HG02642 (cell line): ENCODE measurements at regions not wholly inside any gene's neighbourhood (a gene's known extent, or its start where the extent isn't known, plus 50 kb on each side); places are given as distances from the start of the nearest gene placed in this dataset.
"Not testable (repeated sequence)": the region's sequence is repeated elsewhere in the genome, so short reads cannot be mapped to it uniquely, and the experiment has no call there.

Experiments
- ATAC-seq: cut with Tn5 transposase; IDR thresholded peaks from one replicate; pipeline ENCODE4 v1.9.1; 2021; ENCODE audit warnings: mild to moderate bottlenecking; ENCODE audit not compliant: unreplicated experiment, poor library complexity

- no peak for ATAC-seq
These were observed 204.5 kb downstream of the SIPA1L2 start for GRCh38 chr1:232425421-232425820.

- ATAC-seq: no peak
These were observed 206.3 kb downstream of the SIPA1L2 start for GRCh38 chr1:232423591-232423990.

- ATAC-seq: no peak
These were observed 207.0 kb downstream of the SIPA1L2 start for GRCh38 chr1:232422898-232423297.

- ATAC-seq: no peak
These were observed 207.8 kb downstream of the SIPA1L2 start for GRCh38 chr1:232422098-232422497.

- no peak for ATAC-seq
These were observed 208.7 kb downstream of the SIPA1L2 start for GRCh38 chr1:232421143-232421796.

- ATAC-seq: no peak
These were observed 212.2 kb downstream of the SIPA1L2 start for GRCh38 chr1:232417636-232418248.

GRCh38 chr1:232416026-232416568, 213.8 kb downstream of the SIPA1L2 start:
- ATAC-seq: no peak

- not testable (repeated sequence) for ATAC-seq
These were observed 214.5 kb downstream of the SIPA1L2 start for GRCh38 chr1:232415481-232415880.

GRCh38 chr1:232414100-232414499, 215.8 kb downstream of the SIPA1L2 start:
- ATAC-seq: no peak

- no peak for ATAC-seq
These were observed 216.3 kb downstream of the SIPA1L2 start for GRCh38 chr1:232413674-232414073.

- no peak for ATAC-seq
These were observed 220.3 kb downstream of the SIPA1L2 start for GRCh38 chr1:232409584-232409983.

GRCh38 chr1:232407120-232407519, 222.8 kb downstream of the SIPA1L2 start:
- no peak for ATAC-seq

GRCh38 chr1:232405781-232406180, 224.2 kb downstream of the SIPA1L2 start:
- ATAC-seq: no peak

GRCh38 chr1:232404981-232405731, 224.8 kb downstream of the SIPA1L2 start:
- ATAC-seq: no peak

GRCh38 chr1:232404227-232404626, 225.7 kb downstream of the SIPA1L2 start:
- ATAC-seq: no peak

- no peak for ATAC-seq
These were observed 226.8 kb downstream of the SIPA1L2 start for GRCh38 chr1:232403017-232403714.

GRCh38 chr1:232398823-232399222, 231.1 kb downstream of the SIPA1L2 start:
- ATAC-seq: no peak

- ATAC-seq: no peak
These were observed 236.3 kb downstream of the SIPA1L2 start for GRCh38 chr1:232393444-232394146.

- ATAC-seq: no peak
These were observed 236.9 kb downstream of the SIPA1L2 start for GRCh38 chr1:232393010-232393409.

GRCh38 chr1:232390590-232390989, 239.3 kb downstream of the SIPA1L2 start:
- ATAC-seq: no peak
